ENCODE measurements at regions not wholly inside any gene's neighbourhood (a gene's known extent, or its start where the extent isn't known, plus 50 kb on each side); places are given as distances from the start of the nearest gene placed in this dataset.

DNA sequence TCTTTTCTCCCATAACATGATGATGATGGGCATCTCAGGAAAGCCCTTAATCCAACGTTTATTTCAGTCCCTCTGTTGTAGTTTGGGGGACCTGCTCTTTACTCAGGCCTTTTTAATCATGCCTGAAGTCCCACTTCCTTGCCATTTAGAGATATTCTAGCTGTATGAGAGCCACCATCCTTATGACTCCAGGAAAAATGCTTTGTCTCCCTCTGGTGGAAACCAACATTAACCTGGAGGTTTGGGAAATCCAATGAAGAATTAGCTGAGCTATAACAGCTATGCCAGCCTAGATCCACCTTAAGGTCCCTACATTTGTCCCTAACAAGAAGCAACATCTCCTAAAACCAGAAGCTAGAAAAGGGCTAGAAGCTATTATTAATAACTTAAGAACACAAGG is 1399.1 kb downstream of the LRFN5 start:
- TF ChIP-seq, protein P1, sequence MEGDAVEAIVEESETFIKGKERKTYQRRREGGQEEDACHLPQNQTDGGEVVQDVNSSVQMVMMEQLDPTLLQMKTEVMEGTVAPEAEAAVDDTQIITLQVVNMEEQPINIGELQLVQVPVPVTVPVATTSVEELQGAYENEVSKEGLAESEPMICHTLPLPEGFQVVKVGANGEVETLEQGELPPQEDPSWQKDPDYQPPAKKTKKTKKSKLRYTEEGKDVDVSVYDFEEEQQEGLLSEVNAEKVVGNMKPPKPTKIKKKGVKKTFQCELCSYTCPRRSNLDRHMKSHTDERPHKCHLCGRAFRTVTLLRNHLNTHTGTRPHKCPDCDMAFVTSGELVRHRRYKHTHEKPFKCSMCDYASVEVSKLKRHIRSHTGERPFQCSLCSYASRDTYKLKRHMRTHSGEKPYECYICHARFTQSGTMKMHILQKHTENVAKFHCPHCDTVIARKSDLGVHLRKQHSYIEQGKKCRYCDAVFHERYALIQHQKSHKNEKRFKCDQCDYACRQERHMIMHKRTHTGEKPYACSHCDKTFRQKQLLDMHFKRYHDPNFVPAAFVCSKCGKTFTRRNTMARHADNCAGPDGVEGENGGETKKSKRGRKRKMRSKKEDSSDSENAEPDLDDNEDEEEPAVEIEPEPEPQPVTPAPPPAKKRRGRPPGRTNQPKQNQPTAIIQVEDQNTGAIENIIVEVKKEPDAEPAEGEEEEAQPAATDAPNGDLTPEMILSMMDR (IDR thresholded peaks at IDR 0.05): no peak
- TF ChIP-seq POLR2A (IDR thresholded peaks at IDR 0.05): no peak

Measured in gastroesophageal sphincter (tissue), 3 donors.